ENCODE measurements at regions not wholly inside any gene's neighbourhood (a gene's known extent, or its start where the extent isn't known, plus 50 kb on each side); places are given as distances from the start of the nearest gene placed in this dataset.

- DNase-seq (ENCODE audit: insufficient read length, low spot score) (no peak), FAIRE-seq (no peak)
- no peak for TF ChIP-seq CTCF (IDR thresholded peaks at IDR 0.05; ENCODE audit: insufficient read depth, missing control alignments)
Measured at GRCh38 chr16:65429504-65430181, 307.8 kb upstream of the CDH11 start.

- DNase-seq (ENCODE audit: insufficient read length, low spot score) (no peak), FAIRE-seq (no peak)
- no peak for TF ChIP-seq CTCF (IDR thresholded peaks at IDR 0.05; ENCODE audit: insufficient read depth, missing control alignments)
Measured at GRCh38 chr16:65426484-65426883, 304.6 kb upstream of the CDH11 start.

GRCh38 chr16:65422934-65423333 is 301.1 kb upstream of the CDH11 start:
- DNase-seq (ENCODE audit: insufficient read length, low spot score) = no peak
- FAIRE-seq = no peak
- TF ChIP-seq CTCF (IDR thresholded peaks at IDR 0.05; ENCODE audit: insufficient read depth, missing control alignments) = no peak

GRCh38 chr16:65421596-65421995 is 299.7 kb upstream of the CDH11 start:
- no peak for DNase-seq (ENCODE audit: insufficient read length, low spot score)
- no peak for FAIRE-seq
- TF ChIP-seq CTCF (IDR thresholded peaks at IDR 0.05; ENCODE audit: insufficient read depth, missing control alignments) = no peak

- DNase-seq (ENCODE audit: insufficient read length, low spot score) (no peak), FAIRE-seq (no peak)
- TF ChIP-seq CTCF (IDR thresholded peaks at IDR 0.05; ENCODE audit: insufficient read depth, missing control alignments) = no peak
Measured at GRCh38 chr16:65418435-65418834, 296.6 kb upstream of the CDH11 start.

GRCh38 chr16:65415460-65415859 is 293.6 kb upstream of the CDH11 start:
- DNase-seq (ENCODE audit: insufficient read length, low spot score) = no peak
- TF ChIP-seq CTCF (IDR thresholded peaks at IDR 0.05; ENCODE audit: insufficient read depth, missing control alignments) = no peak
- no peak for FAIRE-seq

- no peak for FAIRE-seq
- DNase-seq (ENCODE audit: insufficient read length, low spot score) = no peak
- no peak for TF ChIP-seq CTCF (IDR thresholded peaks at IDR 0.05; ENCODE audit: insufficient read depth, missing control alignments)
Measured at GRCh38 chr16:65414284-65414984, 292.6 kb upstream of the CDH11 start.

Data from D721Med (cell line).